B cell (primary cell): ENCODE measurements at regions not wholly inside any gene's neighbourhood (a gene's known extent, or its start where the extent isn't known, plus 50 kb on each side); places are given as distances from the start of the nearest gene placed in this dataset.

Experiments used
- ATAC-seq: fragments of 200-7000 bp; cut with Tn5 transposase; one replicate; pipeline ENCODE4 v1.10.0; 2021; ENCODE audit warnings: low read depth, mild to moderate bottlenecking, moderate number of reproducible peaks, moderate library complexity
- CTCF ChIA-PET: fragments of 350-600 bp; sonication (Branson Sonifier 250); formaldehyde crosslinking; loops from one replicate; lab custom pipeline; 2021; ENCODE audit warnings: antibody characterized with exemption, inconsistent platforms; lab: Charles Lee
- POLR2A ChIA-PET: fragments of 350-600 bp; sonication (Branson Sonifier 250); formaldehyde crosslinking; loops from one replicate; lab custom pipeline; 2021; ENCODE audit warnings: antibody characterized with exemption; lab: Charles Lee
- DNase-seq: peaks from one replicate; pipeline ENCODE4 v3.0.0; 2013
- H2AFZ ChIP-seq: 2 replicates; pipeline ENCODE4 v1.6.1; 2012; ENCODE audit warnings: mild to moderate bottlenecking, low read depth, low read length; ENCODE audit not compliant: insufficient read depth, poor library complexity, severe bottlenecking
- H3K27ac ChIP-seq, 2 donors: 1 replicate in 1 of 2; 2 replicates in 1 of 2; pipeline ENCODE4 v1.5.1; 2012 to 2013; ENCODE audit warnings: low read length in 2 of 2, mild to moderate bottlenecking in 2 of 2, moderate library complexity in 1 of 2
- H3K27me3 ChIP-seq, 4 experiments: fragments of 200-600 bp in 1 of 4; sonication (generic) in 1 of 4; replicated peaks in 1 of 4; 1 replicate in 2 of 4; 2 replicates in 2 of 4; pipeline versions ENCODE4 v1.6.1 to v1.7.0; 2013 to 2016; ENCODE audit warnings: low read length in 3 of 4, mild to moderate bottlenecking in 2 of 4, mixed read lengths in 1 of 4, moderate library complexity in 1 of 4; ENCODE audit not compliant: insufficient read depth in 4 of 4, control insufficient read depth in 3 of 4; ENCODE audit errors: control extremely low read depth in 1 of 4
- H3K36me3 ChIP-seq, 2 experiments: replicated peaks in 1 of 2; 1 replicate in 1 of 2; 2 replicates in 1 of 2; pipeline versions ENCODE4 v1.6.1 to v1.7.1; 2013; ENCODE audit warnings: low read length in 1 of 2; ENCODE audit not compliant: insufficient read depth in 2 of 2, control insufficient read depth in 1 of 2; ENCODE audit errors: control extremely low read depth in 1 of 2, extremely low read depth in 1 of 2
- H3K4me1 ChIP-seq, 2 donors: fragments of 200-600 bp in 1 of 2; sonication (generic) in 1 of 2; 1 replicate in 1 of 2; 2 replicates in 1 of 2; pipeline versions ENCODE4 v1.5.1 to v1.6.1; 2013 to 2017; ENCODE audit warnings: low read length in 2 of 2; ENCODE audit not compliant: control insufficient read depth in 2 of 2, insufficient read depth in 2 of 2
- H3K4me2 ChIP-seq: replicated peaks from 2 replicates; pipeline ENCODE3; 2012; ENCODE audit warnings: mild to moderate bottlenecking, low read depth, low read length; ENCODE audit not compliant: poor library complexity, severe bottlenecking
- H3K4me3 ChIP-seq, 5 experiments: fragments of 200-600 bp in 1 of 5; sonication (generic) in 1 of 5; 1 replicate in 3 of 5; 2 replicates in 2 of 5; pipeline versions ENCODE4 v1.5.1 to v1.7.0; 2011 to 2016; ENCODE audit warnings: low read length in 4 of 5, mild to moderate bottlenecking in 4 of 5, low read depth in 2 of 5, control low read depth in 1 of 5, moderate library complexity in 1 of 5; ENCODE audit not compliant: insufficient read depth in 1 of 5; ENCODE audit errors: control extremely low read depth in 1 of 5, extremely low read depth in 1 of 5
- H3K79me2 ChIP-seq: fragments of 200-600 bp; sonication (generic); one replicate; pipeline ENCODE4 v1.6.0; 2016; ENCODE audit warnings: low read length; ENCODE audit not compliant: control insufficient read depth, insufficient read depth
- H3K9ac ChIP-seq: fragments of 200-600 bp; sonication (generic); 2 replicates; pipeline ENCODE4 v1.6.1; 2017; ENCODE audit warnings: mild to moderate bottlenecking, low read length, moderate library complexity
- H3K9me3 ChIP-seq, 3 donors: one replicate each; pipeline versions ENCODE4 v1.6.1 to v1.7.1; 2013; ENCODE audit warnings: low read length in 2 of 3; ENCODE audit not compliant: control insufficient read depth in 2 of 3, insufficient read depth in 1 of 3; ENCODE audit errors: control extremely low read depth in 1 of 3
- H4K20me1 ChIP-seq: 2 replicates; pipeline ENCODE4 v1.6.0; 2012; ENCODE audit warnings: mild to moderate bottlenecking, low read length; ENCODE audit not compliant: insufficient read depth, control insufficient read depth, poor library complexity, severe bottlenecking
- H3K27ac Mint-ChIP-seq: one replicate; pipeline ENCODE4 v1.8.0; 2021; ENCODE audit warnings: mixed read lengths
- H3K27me3 Mint-ChIP-seq: one replicate; pipeline ENCODE4 v1.8.0; 2021; ENCODE audit warnings: mixed read lengths
- H3K4me1 Mint-ChIP-seq: one replicate; pipeline ENCODE4 v1.8.0; 2021; ENCODE audit warnings: mixed read lengths
- H3K4me3 Mint-ChIP-seq: one replicate; pipeline ENCODE4 v1.8.0; 2021; ENCODE audit warnings: mixed read lengths
- H3K9me3 Mint-ChIP-seq: one replicate; pipeline ENCODE4 v1.8.0; 2022; ENCODE audit warnings: mixed read lengths; ENCODE audit not compliant: insufficient read depth
- EZH2 ChIP-seq: IDR thresholded peaks from 2 replicates; pipeline ENCODE4 v1.6.1; 2012; ENCODE audit warnings: borderline replicate concordance, low read depth, mild to moderate bottlenecking, moderate library complexity, low read length; ENCODE audit not compliant: insufficient read depth, poor library complexity, severe bottlenecking
- WGBS: methylation state at CpG from one replicate; pipeline ENCODE4 v1.1.5; 2013; ENCODE audit warnings: missing lambda C conversion rate; ENCODE audit not compliant: insufficient coverage; 5-methylcytosine and 5-hydroxymethylcytosine counted together
- intact Hi-C: fragments of 100-400 bp; cut with micrococcal nuclease; formaldehyde crosslinking; loops from one replicate; pipeline ENCODE4 v1.10.0; 2022
- TF ChIP-seq, protein P1 (sequence below): fragments of 200-600 bp; IDR thresholded peaks from one replicate; pipeline ENCODE4 v1.8.0; 2022; ENCODE audit warnings: antibody characterized with exemption, mild to moderate bottlenecking

DNA sequence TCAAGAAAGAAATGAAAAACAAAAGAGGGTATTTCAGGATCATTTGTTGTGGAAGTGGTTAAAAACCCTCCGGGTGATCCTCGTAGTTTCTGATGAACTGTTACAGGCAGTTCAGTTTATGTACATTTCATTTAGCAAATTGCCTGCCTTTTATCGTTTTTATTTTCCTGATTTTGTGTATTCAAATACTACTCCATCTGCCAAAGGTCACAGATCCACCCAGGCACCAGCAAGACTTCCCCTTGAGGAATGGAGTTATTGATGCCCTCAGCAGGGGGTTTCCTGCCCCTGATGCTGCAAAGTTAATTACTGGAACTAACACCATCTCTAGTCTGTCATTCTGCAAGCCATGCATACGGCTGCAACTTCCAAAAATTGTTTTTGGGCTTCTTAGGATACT, 641.9 kb downstream of the SLC4A3 start:
- no peak for DNase-seq
- H3K36me3 ChIP-seq: no peaks in the 10 kb centered on the region
- no peak for ATAC-seq
- no peak overlapping the region for H3K27ac ChIP-seq
- Mint-ChIP-seq H3K27ac (no peak overlapping the region), H3K4me1 (no peaks in the 10 kb centered on the region), H3K4me3 (no peak overlapping the region), H3K27me3 (no peaks in the 10 kb centered on the region), H3K9me3 (no peaks in the 10 kb centered on the region)
- H3K79me2 ChIP-seq: no peaks in the 10 kb centered on the region
- intact Hi-C loops: no loop called here
- H3K4me3 ChIP-seq: no peak overlapping the region
- H3K27me3 ChIP-seq: no peaks in the 10 kb centered on the region
- H2AFZ ChIP-seq: no peak overlapping the region
- TF ChIP-seq, protein P1, sequence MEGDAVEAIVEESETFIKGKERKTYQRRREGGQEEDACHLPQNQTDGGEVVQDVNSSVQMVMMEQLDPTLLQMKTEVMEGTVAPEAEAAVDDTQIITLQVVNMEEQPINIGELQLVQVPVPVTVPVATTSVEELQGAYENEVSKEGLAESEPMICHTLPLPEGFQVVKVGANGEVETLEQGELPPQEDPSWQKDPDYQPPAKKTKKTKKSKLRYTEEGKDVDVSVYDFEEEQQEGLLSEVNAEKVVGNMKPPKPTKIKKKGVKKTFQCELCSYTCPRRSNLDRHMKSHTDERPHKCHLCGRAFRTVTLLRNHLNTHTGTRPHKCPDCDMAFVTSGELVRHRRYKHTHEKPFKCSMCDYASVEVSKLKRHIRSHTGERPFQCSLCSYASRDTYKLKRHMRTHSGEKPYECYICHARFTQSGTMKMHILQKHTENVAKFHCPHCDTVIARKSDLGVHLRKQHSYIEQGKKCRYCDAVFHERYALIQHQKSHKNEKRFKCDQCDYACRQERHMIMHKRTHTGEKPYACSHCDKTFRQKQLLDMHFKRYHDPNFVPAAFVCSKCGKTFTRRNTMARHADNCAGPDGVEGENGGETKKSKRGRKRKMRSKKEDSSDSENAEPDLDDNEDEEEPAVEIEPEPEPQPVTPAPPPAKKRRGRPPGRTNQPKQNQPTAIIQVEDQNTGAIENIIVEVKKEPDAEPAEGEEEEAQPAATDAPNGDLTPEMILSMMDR: no peak
- TF ChIP-seq EZH2: no peak
- no peaks in the 10 kb centered on the region for H3K9me3 ChIP-seq
- H3K9ac ChIP-seq: no peak overlapping the region
- ChIA-PET POLR2A (no interaction called here), CTCF (no interaction called here)
- no peaks in the 10 kb centered on the region for H3K4me1 ChIP-seq
- H4K20me1 ChIP-seq: no peaks in the 10 kb centered on the region
- no peak overlapping the region for H3K4me2 ChIP-seq
- WGBS: no CpG with 5 or more reads among the region's 4 CpGs

DNA sequence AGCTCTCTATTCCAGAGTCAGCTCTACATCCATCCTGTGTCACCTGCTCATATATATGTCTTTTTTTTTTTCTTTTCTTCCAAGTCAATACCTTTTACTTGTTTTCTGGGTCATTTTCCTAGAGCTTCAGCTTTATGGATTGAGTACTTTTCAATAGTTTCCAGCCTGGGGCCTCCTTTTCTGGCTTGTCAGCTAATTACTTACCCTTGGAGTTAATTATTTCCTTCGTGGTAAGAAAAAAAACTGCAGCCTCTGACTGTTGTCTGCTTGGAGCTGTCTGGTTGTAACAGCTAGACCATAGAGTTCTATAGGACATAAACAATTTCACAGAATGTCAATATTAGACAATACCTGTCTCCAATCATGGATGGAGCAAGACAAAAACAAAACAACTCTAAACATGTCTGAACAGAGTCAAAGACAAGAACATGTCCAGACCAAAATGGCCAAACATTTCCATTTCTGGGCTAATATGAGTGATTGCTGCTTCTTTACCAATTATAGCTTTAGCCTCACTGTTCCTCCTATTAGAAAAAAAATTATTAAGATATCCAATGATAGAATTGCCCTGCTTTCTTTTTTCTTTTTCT, 643.1 kb downstream of the SLC4A3 start:
- ATAC-seq (no peak), DNase-seq (no peak)
- H3K4me3 Mint-ChIP-seq: no peak overlapping the region
- WGBS: no CpG with 5 or more reads among the region's 1 CpG
- no peak overlapping the region for H2AFZ ChIP-seq
- H3K9ac ChIP-seq: no peak overlapping the region
- H3K79me2 ChIP-seq: no peaks in the 10 kb centered on the region
- no peaks in the 10 kb centered on the region for H3K4me1 ChIP-seq
- no peak overlapping the region for H3K4me2 ChIP-seq
- H3K27ac Mint-ChIP-seq: no peak overlapping the region
- peaks cover 0 to 3% (median 0%) of the 10 kb centered on the region in 3 donors for H3K9me3 ChIP-seq
- no peak overlapping the region for H3K27ac ChIP-seq
- H3K9me3 Mint-ChIP-seq: no peaks in the 10 kb centered on the region
- TF ChIP-seq EZH2: no peak
- TF ChIP-seq, protein P1: no peak
- no peaks in the 10 kb centered on the region for H3K27me3 ChIP-seq
- no peaks in the 10 kb centered on the region for H3K4me1 Mint-ChIP-seq
- H3K36me3 ChIP-seq: no peaks in the 10 kb centered on the region
- intact Hi-C loops: no loop called here
- no peaks in the 10 kb centered on the region for H4K20me1 ChIP-seq
- ChIA-PET POLR2A (no interaction called here), CTCF (no interaction called here)
- H3K4me3 ChIP-seq: no peak overlapping the region
- no peaks in the 10 kb centered on the region for H3K27me3 Mint-ChIP-seq
